ENCODE measurements at regions not wholly inside any gene's neighbourhood (a gene's known extent, or its start where the extent isn't known, plus 50 kb on each side); places are given as distances from the start of the nearest gene placed in this dataset.

GRCh38 chr10:3723766-3724165 is 61.2 kb downstream of the KLF6 start:
- FAIRE-seq, result no peak

- no peak for FAIRE-seq
Measured at GRCh38 chr10:3720228-3721019, 64.6 kb downstream of the KLF6 start.

GRCh38 chr10:3719024-3719843 is 65.8 kb downstream of the KLF6 start:
- FAIRE-seq, result no peak

GRCh38 chr10:3716093-3716492 is 68.9 kb downstream of the KLF6 start:
- no peak for FAIRE-seq

GRCh38 chr10:3714967-3715366 is 70.0 kb downstream of the KLF6 start:
- no peak for FAIRE-seq

GRCh38 chr10:3714531-3714930 is 70.5 kb downstream of the KLF6 start:
- FAIRE-seq, result no peak

GRCh38 chr10:3712707-3713106 is 72.3 kb downstream of the KLF6 start:
- no peak for FAIRE-seq

GRCh38 chr10:3711918-3712317 is 73.1 kb downstream of the KLF6 start:
- FAIRE-seq, result no peak

- FAIRE-seq, result no peak
Measured at GRCh38 chr10:3710764-3711163, 74.2 kb downstream of the KLF6 start.

- FAIRE-seq, result no peak
Measured at GRCh38 chr10:3709456-3710060, 75.5 kb downstream of the KLF6 start.

- no peak for FAIRE-seq
Measured at GRCh38 chr10:3708852-3709251, 76.2 kb downstream of the KLF6 start.

- FAIRE-seq, result no peak
Measured at GRCh38 chr10:3704565-3705325, 80.3 kb downstream of the KLF6 start.

GRCh38 chr10:3702569-3702968 is 82.4 kb downstream of the KLF6 start:
- FAIRE-seq, result no peak

GRCh38 chr10:3702056-3702546 is 82.9 kb downstream of the KLF6 start:
- FAIRE-seq, result no peak

- FAIRE-seq, result no peak
Measured at GRCh38 chr10:3701491-3701890, 83.5 kb downstream of the KLF6 start.

- no peak for FAIRE-seq
Measured at GRCh38 chr10:3700531-3701076, 84.4 kb downstream of the KLF6 start.

- no peak for FAIRE-seq
Measured at GRCh38 chr10:3699916-3700315, 85.1 kb downstream of the KLF6 start.

GRCh38 chr10:3698312-3698711 is 86.7 kb downstream of the KLF6 start:
- FAIRE-seq, result no peak

GRCh38 chr10:3693698-3694080 is 91.3 kb downstream of the KLF6 start:
- FAIRE-seq, result no peak

- no peak for FAIRE-seq
Measured at GRCh38 chr10:3693022-3693697, 91.8 kb downstream of the KLF6 start.

GRCh38 chr10:3692387-3692999 is 92.5 kb downstream of the KLF6 start:
- no peak for FAIRE-seq

- no peak for FAIRE-seq
Measured at GRCh38 chr10:3691482-3691881, 93.5 kb downstream of the KLF6 start.

All from TTC549 (cell line).